HepG2 (cell line): ENCODE measurements at regions not wholly inside any gene's neighbourhood (a gene's known extent, or its start where the extent isn't known, plus 50 kb on each side); places are given as distances from the start of the nearest gene placed in this dataset.

Source experiments
- ATAC-seq: fragments of 200-7000 bp; cut with Tn5 transposase; 3 replicates; pipeline ENCODE4 v1.9.1; 2020; ENCODE audit warnings: mild to moderate bottlenecking, moderate library complexity
- BruUV-seq: library from RNA; stranded (reverse); fragments of 400-500 nt; replicated peaks from 2 replicates; lab custom pipeline; 2021; lab: Mats Ljungman, UMichigan
- CTCF ChIA-PET: fragments of 300-600 bp; formaldehyde crosslinking; extraction: SDS; loops from one replicate; lab custom pipeline; 2021; ENCODE audit warnings: low total read pairs, inconsistent platforms, low intra/inter-chr PET ratio; lab: Yijun Ruan, JAX
- POLR2A ChIA-PET: fragments of 350-600 bp; sonication (Branson Sonifier 250); formaldehyde crosslinking; loops from one replicate; lab custom pipeline; 2020; ENCODE audit warnings: antibody characterized with exemption, inconsistent platforms; lab: Yijun Ruan, JAX
- DNase-seq: peaks from one replicate; pipeline ENCODE4 v3.0.0-alpha.2; 2015; ENCODE audit warnings: low spot score
- FAIRE-seq: peaks from 3 replicates; lab custom pipeline; 2011; peaks lifted over from hg19 to GRCh38; lab: Jason Lieb, UNC
- H2AFZ ChIP-seq: one replicate; pipeline ENCODE4 v1.6.1; 2011; ENCODE audit warnings: low read length, inconsistent platforms
- H3K27ac ChIP-seq: fragments of 300-600 bp; 3 replicates; pipeline ENCODE4 v1.8.0; 2011; ENCODE audit warnings: mixed run types, mild to moderate bottlenecking, mixed read lengths, low read length, inconsistent platforms; ENCODE audit not compliant: insufficient read depth; ENCODE audit errors: extremely low read length
- H3K27me3 ChIP-seq, 2 experiments: fragments of 200-600 bp in 1 of 2; 2 replicates in 1 of 2; 3 replicates in 1 of 2; pipeline versions ENCODE4 v1.6.0 to v1.8.0; 2011; ENCODE audit warnings: low read length in 2 of 2, mild to moderate bottlenecking in 2 of 2, moderate library complexity in 2 of 2, inconsistent platforms in 1 of 2; ENCODE audit not compliant: insufficient read depth in 2 of 2, control insufficient read depth in 1 of 2
- H3K36me3 ChIP-seq, 2 experiments: fragments of 200-600 bp in 1 of 2; replicated peaks in 1 of 2; 2 replicates in 1 of 2; 3 replicates in 1 of 2; pipeline versions ENCODE4 v1.5.1 to v1.8.0; 2011; ENCODE audit warnings: low read length in 2 of 2, inconsistent platforms in 1 of 2; ENCODE audit not compliant: insufficient read depth in 2 of 2, control insufficient read depth in 1 of 2
- H3K4me1 ChIP-seq: 2 replicates; pipeline ENCODE4 v1.5.1; 2012; ENCODE audit warnings: low read length, inconsistent platforms; ENCODE audit not compliant: insufficient read depth
- H3K4me2 ChIP-seq: 2 replicates; pipeline ENCODE4 v1.6.0; 2011; ENCODE audit warnings: low read depth, low read length, inconsistent platforms
- H3K4me3 ChIP-seq, 3 experiments: fragments of 200-600 bp in 1 of 3; sonication (generic), shearing (Covaris generic) in 1 of 3; replicated peaks in 1 of 3; 2 replicates each; pipeline ENCODE4 v1.5.1; 2011 to 2016; ENCODE audit warnings: low read length in 3 of 3, inconsistent platforms in 2 of 3, low read depth in 2 of 3, mild to moderate bottlenecking in 2 of 3, control low read depth in 1 of 3, mixed read lengths in 1 of 3; ENCODE audit not compliant: insufficient read depth in 1 of 3
- H3K79me2 ChIP-seq: one replicate; pipeline ENCODE4 v1.6.1; 2011; ENCODE audit warnings: low read length, inconsistent platforms; ENCODE audit not compliant: insufficient read depth
- H3K9ac ChIP-seq: 2 replicates; pipeline ENCODE4 v1.6.0; 2011; ENCODE audit warnings: mild to moderate bottlenecking, low read depth, low read length, inconsistent platforms; ENCODE audit not compliant: insufficient read depth
- H3K9me3 ChIP-seq: 2 replicates; pipeline ENCODE4 v1.5.1; 2012; ENCODE audit warnings: mild to moderate bottlenecking, low read length
- H4K20me1 ChIP-seq: 2 replicates; pipeline ENCODE4 v1.6.0; 2011; ENCODE audit warnings: inconsistent platforms, mild to moderate bottlenecking, low read length, moderate library complexity; ENCODE audit not compliant: insufficient read depth
- AHDC1 ChIP-seq: sonication (generic); formaldehyde crosslinking; IDR thresholded peaks from 2 replicates; pipeline ENCODE4 v1.5.1; 2020; ENCODE audit warnings: mild to moderate bottlenecking, missing genetic modification reagents, borderline replicate concordance
- CREM ChIP-seq, 2 experiments: sonication (generic) in 1 of 2; formaldehyde crosslinking in 1 of 2; IDR thresholded peaks; 2 replicates each; pipeline versions ENCODE4 v1.4.0 to v1.6.1; 2016 to 2020; ENCODE audit warnings: antibody characterized with exemption in 1 of 2, mild to moderate bottlenecking in 1 of 2, missing genetic modification reagents in 1 of 2
- HOXA7 ChIP-seq: sonication (generic); formaldehyde crosslinking; IDR thresholded peaks from 2 replicates; pipeline ENCODE4 v1.8.1; 2022; ENCODE audit warnings: mild to moderate bottlenecking, missing genetic modification reagents, moderate library complexity
- SRSF9 ChIP-seq: fragments of 200-400 bp; formaldehyde crosslinking; IDR thresholded peaks from 2 replicates; pipeline ENCODE4 v1.6.1; 2018; ENCODE audit warnings: borderline replicate concordance, mild to moderate bottlenecking, low read depth, low read length; ENCODE audit not compliant: insufficient read depth, poor library complexity, severe bottlenecking
- ZBTB4 ChIP-seq: sonication (generic); formaldehyde crosslinking; IDR thresholded peaks from 2 replicates; pipeline ENCODE4 v1.4.0; 2020; ENCODE audit warnings: missing genetic modification reagents, mild to moderate bottlenecking, borderline replicate concordance
- ZFP82 ChIP-seq: sonication (generic); formaldehyde crosslinking; IDR thresholded peaks from 2 replicates; pipeline ENCODE4 v1.5.1; 2020; ENCODE audit warnings: mild to moderate bottlenecking, missing genetic modification reagents, borderline replicate concordance
- ZNF17 ChIP-seq: sonication (generic); formaldehyde crosslinking; IDR thresholded peaks from 2 replicates; pipeline ENCODE4 v1.5.0; 2020; ENCODE audit warnings: mild to moderate bottlenecking, missing genetic modification reagents
- ZNF446 ChIP-seq: sonication (generic); formaldehyde crosslinking; IDR thresholded peaks from 2 replicates; pipeline ENCODE4 v1.5.0; 2020; ENCODE audit warnings: mild to moderate bottlenecking, missing genetic modification reagents
- WGBS: methylation state at CpG from one replicate; pipeline ENCODE4 v1.1.6; 2017; ENCODE audit warnings: low lambda C conversion rate; 5-methylcytosine and 5-hydroxymethylcytosine counted together
- in situ Hi-C: cut with HindIII; loops from 2 replicates; pipeline ENCODE4 v1.10.0; 2017; ENCODE audit warnings: low pct_unique_long_range_greater_than_20kb; ENCODE audit not compliant: extremely low pct_ligation_motif_present
- intact Hi-C: fragments of 100-400 bp; cut with micrococcal nuclease; formaldehyde crosslinking; loops from one replicate; pipeline ENCODE4 v1.10.0; 2022; ENCODE audit not compliant: unreplicated experiment
- TF ChIP-seq, protein P1 (sequence below): sonication (generic); formaldehyde crosslinking; IDR thresholded peaks from 2 replicates; pipeline ENCODE4 v1.5.0; 2020; ENCODE audit warnings: missing genetic modification reagents

- WGBS = 6% methylated on average over 2 of the region's 2 CpGs
- intact Hi-C loops (no loop called here), in situ Hi-C loops (no loop called here)
Measured at GRCh38 chr10:76647301-76647700, 990.3 kb downstream of the KCNMA1 start.

DNA sequence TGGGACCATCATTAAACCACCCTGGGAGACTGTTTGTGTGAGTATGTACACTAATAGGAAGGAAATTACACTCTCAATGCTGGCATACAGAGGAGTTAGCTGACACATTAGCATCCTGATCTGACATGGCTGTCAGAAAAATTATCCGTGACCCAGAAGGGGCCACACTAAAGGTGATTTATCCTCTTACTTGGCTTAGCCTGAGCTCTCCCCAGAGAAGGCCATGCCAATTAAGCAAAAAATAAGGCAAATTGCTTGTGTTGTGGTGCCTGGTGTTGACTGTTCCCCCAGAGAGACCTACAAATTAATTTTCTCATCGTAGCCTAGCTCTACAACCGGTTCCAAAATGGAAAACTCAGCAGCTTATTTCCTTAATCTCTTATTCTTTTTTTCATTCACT is 992.3 kb downstream of the KCNMA1 start:
- Histone ChIP-seq H3K4me2 (no peak overlapping the region), H3K27me3 (peaks cover 2 to 5% of the 10 kb centered on the region in 2 experiments; a peak in 2 of 5 replicates), H3K79me2 (no peaks in the 10 kb centered on the region), H3K9ac (no peak overlapping the region), H2AFZ (no peak overlapping the region), H3K4me1 (no peaks in the 10 kb centered on the region), H4K20me1 (no peaks in the 10 kb centered on the region), H3K36me3 (no peaks in the 10 kb centered on the region), H3K4me3 (no peak overlapping the region), H3K27ac (no peak overlapping the region), H3K9me3 (no peaks in the 10 kb centered on the region)
- in situ Hi-C loops (no loop called here), intact Hi-C loops (no loop called here)
- POLR2A ChIA-PET = no interaction called here
- no peak for FAIRE-seq
- CTCF ChIA-PET = no interaction called here
- WGBS = 2% methylated on average over 3 of the region's 3 CpGs
- DNase-seq = no peak
- no TSS peak for BruUV-seq
- ATAC-seq = no peak
- TF ChIP-seq AHDC1 (CRISPR knock-in tag) (no peak), ZFP82 (CRISPR knock-in tag) (no peak), CREM (IDR thresholded peaks at IDR 0.05) (no peak), CREM (CRISPR knock-in tag; IDR thresholded peaks at IDR 0.05) (no peak), ZBTB4 (CRISPR knock-in tag) (no peak), ZNF17 (CRISPR knock-in tag) (no peak), ZNF446 (CRISPR knock-in tag) (no peak)
- TF ChIP-seq, protein P1, sequence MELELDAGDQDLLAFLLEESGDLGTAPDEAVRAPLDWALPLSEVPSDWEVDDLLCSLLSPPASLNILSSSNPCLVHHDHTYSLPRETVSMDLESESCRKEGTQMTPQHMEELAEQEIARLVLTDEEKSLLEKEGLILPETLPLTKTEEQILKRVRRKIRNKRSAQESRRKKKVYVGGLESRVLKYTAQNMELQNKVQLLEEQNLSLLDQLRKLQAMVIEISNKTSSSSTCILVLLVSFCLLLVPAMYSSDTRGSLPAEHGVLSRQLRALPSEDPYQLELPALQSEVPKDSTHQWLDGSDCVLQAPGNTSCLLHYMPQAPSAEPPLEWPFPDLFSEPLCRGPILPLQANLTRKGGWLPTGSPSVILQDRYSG (CRISPR knock-in tag) = no peak

More at GRCh38 chr10:76647301-76647700, 990.3 kb downstream of the KCNMA1 start:
- POLR2A ChIA-PET = no interaction called here
- no peaks in the 10 kb centered on the region for H3K4me1 ChIP-seq
- no peak for ATAC-seq
- H3K9ac ChIP-seq = no peak overlapping the region
- H3K27me3 ChIP-seq = peaks cover 2 to 5% of the 10 kb centered on the region in 2 experiments; a peak in 2 of 5 replicates
- CTCF ChIA-PET = no interaction called here
- no peak for FAIRE-seq
- H3K27ac ChIP-seq = no peak overlapping the region
- no peak overlapping the region for H2AFZ ChIP-seq
- H3K4me3 ChIP-seq = no peak overlapping the region
- no peak for TF ChIP-seq SRSF9
- TF ChIP-seq HOXA7 (CRISPR knock-in tag) = no peak
- H3K36me3 ChIP-seq = no peaks in the 10 kb centered on the region
- no TSS peak for BruUV-seq
- H3K9me3 ChIP-seq = no peaks in the 10 kb centered on the region
- no peak overlapping the region for H3K4me2 ChIP-seq
- H4K20me1 ChIP-seq = no peaks in the 10 kb centered on the region
- H3K79me2 ChIP-seq = no peaks in the 10 kb centered on the region
- no peak for DNase-seq
